ENCODE measurements at regions not wholly inside any gene's neighbourhood (a gene's known extent, or its start where the extent isn't known, plus 50 kb on each side); places are given as distances from the start of the nearest gene placed in this dataset.

- in situ Hi-C loops (cut with MboI; ENCODE audit: low pct_unique_long_range_greater_than_20kb, low sequenced_read_pairs, unreplicated experiment): no loop called here
- DNase-seq (ENCODE audit: low spot score): no peak
- no peak for TF ChIP-seq CTCF (IDR thresholded peaks at IDR 0.05; ENCODE audit: extremely low read depth, insufficient read depth, missing control alignments)
Observed at GRCh38 chr2:193303464-193303863, 1108.7 kb upstream of the TMEFF2 start.

- no peak for DNase-seq (ENCODE audit: low spot score)
- TF ChIP-seq CTCF (IDR thresholded peaks at IDR 0.05; ENCODE audit: extremely low read depth, insufficient read depth, missing control alignments): no peak
- in situ Hi-C loops (cut with MboI; ENCODE audit: low pct_unique_long_range_greater_than_20kb, low sequenced_read_pairs, unreplicated experiment): no loop called here
Observed at GRCh38 chr2:193294371-193294770, 1099.6 kb upstream of the TMEFF2 start.

GRCh38 chr2:193279361-193279760, 1084.6 kb upstream of the TMEFF2 start:
- TF ChIP-seq CTCF (IDR thresholded peaks at IDR 0.05; ENCODE audit: extremely low read depth, insufficient read depth, missing control alignments): no peak
- in situ Hi-C loops (cut with MboI; ENCODE audit: low pct_unique_long_range_greater_than_20kb, low sequenced_read_pairs, unreplicated experiment): no loop called here
- DNase-seq (ENCODE audit: low spot score): no peak

GRCh38 chr2:193276988-193277387, 1082.3 kb upstream of the TMEFF2 start:
- in situ Hi-C loops (cut with MboI; ENCODE audit: low pct_unique_long_range_greater_than_20kb, low sequenced_read_pairs, unreplicated experiment): no loop called here

GRCh38 chr2:193276560-193276959, 1081.8 kb upstream of the TMEFF2 start:
- no peak for TF ChIP-seq CTCF (IDR thresholded peaks at IDR 0.05; ENCODE audit: extremely low read depth, insufficient read depth, missing control alignments)
- in situ Hi-C loops (cut with MboI; ENCODE audit: low pct_unique_long_range_greater_than_20kb, low sequenced_read_pairs, unreplicated experiment): no loop called here
- no peak for DNase-seq (ENCODE audit: low spot score)

More at GRCh38 chr2:193276988-193277387, 1082.3 kb upstream of the TMEFF2 start:
- no peak for TF ChIP-seq CTCF (IDR thresholded peaks at IDR 0.05; ENCODE audit: extremely low read depth, insufficient read depth, missing control alignments)
- no peak for DNase-seq (ENCODE audit: low spot score)

GRCh38 chr2:193276069-193276468, 1081.3 kb upstream of the TMEFF2 start:
- TF ChIP-seq CTCF (IDR thresholded peaks at IDR 0.05; ENCODE audit: extremely low read depth, insufficient read depth, missing control alignments): no peak
- in situ Hi-C loops (cut with MboI; ENCODE audit: low pct_unique_long_range_greater_than_20kb, low sequenced_read_pairs, unreplicated experiment): no loop called here

GRCh38 chr2:193272011-193272410, 1077.3 kb upstream of the TMEFF2 start:
- DNase-seq (ENCODE audit: low spot score): no peak
- TF ChIP-seq CTCF (IDR thresholded peaks at IDR 0.05; ENCODE audit: extremely low read depth, insufficient read depth, missing control alignments): no peak
- in situ Hi-C loops (cut with MboI; ENCODE audit: low pct_unique_long_range_greater_than_20kb, low sequenced_read_pairs, unreplicated experiment): no loop called here

More at GRCh38 chr2:193276069-193276468, 1081.3 kb upstream of the TMEFF2 start:
- DNase-seq (ENCODE audit: low spot score): no peak
